ENCODE measurements at regions not wholly inside any gene's neighbourhood (a gene's known extent, or its start where the extent isn't known, plus 50 kb on each side); places are given as distances from the start of the nearest gene placed in this dataset.

DNA sequence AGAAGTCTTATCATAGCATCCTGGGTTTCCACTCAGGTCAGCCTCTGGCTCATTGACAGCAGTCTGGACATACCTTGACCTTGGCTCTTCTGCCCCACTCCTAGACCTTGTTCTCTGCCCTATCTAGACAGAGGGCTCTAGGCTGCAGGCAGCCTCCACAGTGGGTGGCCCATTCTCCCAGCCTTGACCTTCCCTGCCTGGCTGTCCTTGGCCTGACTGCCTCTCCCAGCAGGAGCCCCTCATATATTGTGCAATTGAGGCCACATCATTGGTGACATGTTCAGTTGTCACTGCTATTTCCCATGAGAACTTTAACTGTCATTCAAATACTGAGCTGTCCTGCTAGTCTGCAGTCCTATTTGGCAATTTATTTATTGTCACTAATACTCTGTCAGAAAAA is 503.4 kb downstream of the PLXNA4 start:
- DNase-seq (ENCODE audit: low read depth in 2 of 2) = no peak

DNA sequence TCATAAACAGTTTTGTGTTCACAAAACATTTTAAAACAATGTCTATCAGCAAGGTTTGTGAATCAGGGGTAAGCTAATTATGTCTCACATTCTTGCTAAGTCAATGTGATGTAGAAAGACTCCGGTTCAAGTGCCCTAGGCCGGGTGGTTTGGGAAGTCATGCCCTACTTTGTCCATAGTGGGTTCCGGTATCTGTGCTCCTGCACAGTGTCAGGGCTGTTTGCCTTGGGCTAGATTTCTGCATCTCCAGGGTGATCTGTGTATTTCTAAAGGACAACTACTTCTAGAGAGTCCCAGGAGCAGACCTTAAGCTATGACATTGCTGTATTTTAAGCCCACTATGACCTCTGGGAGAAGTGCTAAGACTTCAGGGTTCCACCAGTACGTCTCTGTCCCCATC is 504.1 kb downstream of the PLXNA4 start:
- DNase-seq (ENCODE audit: low read depth in 2 of 2) = no peak

DNA sequence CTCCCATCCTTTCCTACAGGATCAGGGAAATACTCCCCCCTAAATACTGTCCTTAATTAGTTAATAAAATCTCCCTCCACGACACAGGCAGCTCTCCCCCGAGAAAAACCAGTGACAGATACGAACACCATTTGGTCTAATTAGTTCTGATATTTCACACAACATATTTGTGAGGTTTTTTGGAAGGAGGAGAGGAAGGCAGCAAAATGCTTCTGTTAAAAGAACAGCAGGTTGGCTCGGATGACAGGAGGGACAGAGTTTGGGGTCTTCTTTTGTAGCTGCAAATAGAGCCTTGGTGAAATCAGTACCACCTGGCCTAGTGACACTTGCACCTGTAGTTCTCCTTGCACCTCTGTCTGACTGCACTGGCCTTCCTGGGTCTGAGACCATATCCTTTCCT is 507.0 kb downstream of the PLXNA4 start:
- no peak for DNase-seq (ENCODE audit: low read depth in 2 of 2)

DNA sequence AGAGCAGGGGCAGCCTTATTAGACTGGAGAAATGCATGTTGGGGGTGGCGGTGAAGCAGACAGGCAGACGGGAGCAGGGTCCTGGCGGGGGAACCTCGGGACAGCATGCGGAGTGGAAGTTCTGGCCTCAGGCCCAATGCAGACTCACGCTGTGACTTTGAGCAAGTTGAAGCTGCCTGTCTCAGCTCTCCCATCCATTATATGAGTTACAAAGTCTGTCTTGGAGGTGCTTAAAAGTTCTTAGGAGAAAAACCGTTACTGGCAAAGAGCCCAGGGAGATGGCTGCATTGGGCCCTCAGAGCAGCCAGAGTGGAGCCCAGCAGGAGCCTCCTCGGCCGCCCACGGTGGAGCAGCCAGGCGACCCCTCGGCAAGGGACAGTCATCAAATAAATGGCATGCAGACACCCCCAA is 509.5 kb downstream of the PLXNA4 start:
- no peak for DNase-seq (ENCODE audit: low read depth in 2 of 2)

DNA sequence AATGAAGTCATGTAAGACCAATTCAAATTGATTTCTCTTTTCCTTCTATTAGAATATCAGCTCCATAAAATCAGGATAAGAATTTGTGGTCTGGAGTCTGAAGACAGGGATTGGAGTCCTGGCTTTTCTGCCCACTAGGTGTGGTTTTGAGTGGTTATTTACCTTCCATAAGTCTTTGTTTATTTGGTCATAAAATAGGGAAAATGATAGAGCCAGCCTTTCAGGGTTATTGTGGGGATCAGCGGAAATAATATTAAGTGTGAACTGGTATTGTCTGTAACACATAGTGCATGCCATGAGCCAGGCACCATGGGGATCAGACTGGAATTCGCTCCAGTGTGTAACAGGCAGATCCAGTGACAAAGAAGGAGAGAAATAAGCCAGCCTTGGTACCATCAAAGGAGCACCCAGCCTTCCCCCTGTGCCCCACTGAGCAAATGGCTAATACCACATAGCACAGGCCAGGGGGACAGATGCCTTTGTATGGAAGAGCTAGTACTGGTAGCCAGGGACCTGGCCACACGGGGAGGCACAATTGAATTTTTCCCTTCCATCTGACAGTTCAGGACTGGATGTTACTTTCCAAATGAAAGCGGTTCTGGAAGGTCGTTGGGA is 509.7 kb upstream of the PODXL start:
- DNase-seq (ENCODE audit: low read depth in 2 of 2) = no peak

DNA sequence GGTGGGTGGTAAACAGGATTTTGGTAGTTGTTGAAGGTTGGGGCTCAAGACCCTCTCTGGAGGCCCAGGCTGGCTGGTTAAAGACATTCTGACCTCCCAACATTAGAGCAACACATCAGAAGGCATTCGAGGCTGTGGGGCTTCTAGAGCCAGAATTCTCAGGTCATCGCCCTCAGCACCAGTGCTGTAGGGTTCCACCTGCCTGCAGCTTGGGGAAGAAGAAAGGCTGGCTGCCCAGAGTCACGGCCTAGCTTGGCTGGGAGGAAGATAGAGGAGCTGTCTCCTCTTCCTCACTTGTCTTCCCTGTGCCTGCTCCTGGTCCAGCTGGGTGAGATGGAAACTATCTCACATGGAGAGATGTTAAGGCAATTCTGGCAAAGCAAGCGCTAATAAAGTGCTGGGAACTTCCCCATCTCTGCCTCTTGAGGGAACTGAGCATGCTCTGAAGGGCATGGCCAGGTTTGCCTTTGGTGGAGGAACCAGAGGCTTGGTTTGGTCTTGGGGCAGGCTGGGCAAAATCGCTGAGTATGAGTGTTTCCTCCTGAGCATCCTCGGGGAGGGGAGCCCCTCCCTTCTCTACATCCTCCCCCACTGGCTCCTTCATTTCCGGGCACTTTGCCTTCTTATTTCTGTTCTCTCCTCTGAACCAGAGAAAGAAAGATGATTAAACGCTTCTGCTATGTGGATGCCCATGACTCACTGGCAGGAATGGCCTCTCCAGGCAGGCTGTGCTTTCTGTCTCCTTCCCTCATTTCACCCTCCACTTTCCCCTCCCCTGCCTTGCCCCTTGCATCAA is 509.0 kb upstream of the PODXL start:
- no peak for DNase-seq (ENCODE audit: low read depth in 2 of 2)

DNA sequence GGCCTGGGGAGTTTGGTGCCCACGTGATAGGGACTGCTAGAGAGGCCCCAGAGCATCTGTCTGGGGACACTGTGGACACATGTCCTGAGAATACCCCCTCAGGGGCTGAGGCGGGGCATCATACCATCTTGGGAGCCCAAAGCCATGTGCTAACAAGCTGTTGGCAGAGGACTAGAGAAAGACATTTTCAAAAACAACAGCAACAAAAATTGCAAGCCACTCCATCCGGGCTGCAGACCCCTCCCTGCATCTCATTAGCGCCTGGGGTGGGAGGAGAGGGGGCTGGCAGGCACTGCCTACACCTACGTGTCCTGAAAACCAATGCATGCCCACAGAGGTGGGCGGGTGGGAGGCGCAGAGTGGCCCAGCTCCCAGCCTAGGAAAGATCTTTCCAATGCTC is 507.4 kb upstream of the PODXL start:
- DNase-seq (ENCODE audit: low read depth in 2 of 2) = no peak

DNA sequence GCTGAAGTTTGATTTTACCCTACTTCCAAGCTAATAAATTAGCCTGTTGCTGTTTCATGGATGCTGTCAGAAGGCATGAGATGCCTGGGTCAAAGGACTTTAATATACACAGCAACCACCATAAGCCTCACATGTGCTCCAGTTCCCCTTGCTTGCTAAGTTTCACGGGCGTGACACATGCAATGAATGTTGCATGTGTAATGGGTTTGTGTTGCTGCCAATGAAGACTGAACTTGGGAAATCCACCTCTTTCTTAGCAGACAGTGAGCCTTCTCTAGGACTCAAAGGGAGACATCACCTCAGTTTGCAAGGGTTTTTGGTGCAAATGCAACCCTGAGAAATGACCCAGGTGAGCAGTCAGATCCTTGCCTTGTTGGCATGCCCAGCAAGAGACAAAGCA is 505.5 kb upstream of the PODXL start:
- DNase-seq (ENCODE audit: low read depth in 2 of 2) = no peak

DNA sequence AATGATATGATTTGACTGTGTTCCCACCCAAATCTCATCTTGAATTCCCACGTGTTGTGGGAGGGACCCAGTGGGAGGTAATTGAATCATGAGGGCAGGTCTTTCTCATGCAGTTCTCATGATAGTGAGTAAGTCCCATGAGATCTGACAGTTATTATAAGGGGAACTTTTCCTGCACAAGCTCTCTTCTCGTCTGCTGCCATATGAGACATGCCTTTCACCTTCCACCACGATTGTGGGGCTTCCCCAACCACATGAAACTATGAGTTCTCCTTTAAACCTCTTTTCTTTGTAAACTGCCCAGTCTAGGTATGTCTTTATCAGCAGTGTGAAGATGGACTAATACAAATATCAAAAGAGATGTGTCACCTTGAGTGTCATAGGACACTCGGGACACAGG is 502.7 kb upstream of the PODXL start:
- DNase-seq (ENCODE audit: low read depth in 2 of 2) = no peak

DNA sequence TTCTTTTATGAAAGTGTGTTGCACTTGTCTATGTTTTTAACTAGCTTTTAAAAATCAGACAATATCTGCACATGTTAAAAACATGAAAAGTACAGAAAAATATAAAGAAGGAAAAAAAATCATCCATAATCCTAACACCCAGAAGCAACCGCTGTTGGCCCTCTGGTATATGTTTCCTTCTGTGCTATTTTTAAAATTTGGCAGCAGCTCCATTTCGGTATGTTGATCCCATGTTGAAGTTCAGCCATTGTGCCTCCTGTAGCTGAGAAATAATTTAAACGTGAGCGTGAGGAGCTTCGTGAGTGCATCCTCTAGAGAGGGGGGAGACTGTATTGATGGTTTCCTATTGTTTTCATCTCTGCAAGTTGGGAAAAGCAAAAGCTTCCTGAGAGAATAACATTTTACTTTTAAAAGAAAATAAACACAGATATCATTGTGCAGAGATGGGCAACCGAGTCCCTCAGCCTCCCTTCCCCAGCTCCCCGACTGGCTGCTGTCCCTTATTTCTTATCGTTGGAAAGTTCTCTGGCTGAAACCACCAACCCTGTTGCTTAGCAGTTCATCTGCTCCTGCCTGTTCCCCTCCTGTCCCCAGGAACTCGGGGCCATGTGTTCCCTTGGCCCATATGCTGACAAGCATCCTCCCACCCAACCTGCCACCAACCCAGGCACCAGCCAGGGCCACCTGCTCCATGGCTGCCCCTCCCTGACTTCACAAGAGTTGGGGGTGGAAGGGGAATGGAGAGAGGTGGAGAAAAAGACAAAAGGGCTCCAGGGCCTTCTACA is 499.1 kb upstream of the PODXL start:
- DNase-seq (ENCODE audit: low read depth in 2 of 2) = no peak

DNA sequence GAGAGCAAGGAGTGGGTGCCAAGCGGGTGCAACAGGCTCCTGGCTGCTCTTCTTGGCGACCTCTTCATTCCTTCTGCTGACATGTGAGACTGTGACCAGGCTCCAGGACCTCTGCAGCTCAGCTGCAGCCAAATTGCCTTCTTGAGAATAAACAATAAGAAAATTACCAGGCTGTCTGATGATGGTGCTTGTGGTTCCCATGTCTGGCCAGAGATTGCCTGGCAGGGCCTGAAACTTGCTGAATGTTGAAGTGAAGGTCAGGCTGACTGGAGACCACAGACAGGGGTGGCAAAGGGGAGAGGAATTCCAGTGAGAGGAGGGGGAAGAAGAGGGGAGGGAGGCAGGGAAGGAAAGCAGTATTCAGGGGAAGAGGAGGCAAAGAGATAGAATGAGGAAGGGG is 497.4 kb upstream of the PODXL start:
- no peak for DNase-seq (ENCODE audit: low read depth in 2 of 2)

DNA sequence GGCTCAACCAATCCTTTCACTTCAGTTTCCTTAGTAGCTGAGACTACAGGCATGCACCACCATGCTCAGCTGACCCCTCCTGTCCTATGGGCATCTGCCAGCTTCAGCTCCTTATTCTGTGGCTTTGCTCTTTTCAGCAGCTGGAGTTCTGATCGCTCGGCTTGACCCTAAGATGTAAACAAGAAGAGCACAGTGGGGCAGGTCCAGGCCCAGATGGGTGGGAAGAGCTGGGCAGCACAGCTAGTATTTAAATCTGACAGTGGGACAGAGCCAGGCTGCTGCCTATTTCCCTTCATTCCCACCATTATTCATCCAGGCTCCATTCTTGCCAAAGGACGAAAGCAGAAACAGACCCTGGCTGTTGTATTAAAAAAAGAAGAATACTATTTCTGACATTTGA is 494.9 kb upstream of the PODXL start:
- DNase-seq (ENCODE audit: low read depth in 2 of 2) = no peak

DNA sequence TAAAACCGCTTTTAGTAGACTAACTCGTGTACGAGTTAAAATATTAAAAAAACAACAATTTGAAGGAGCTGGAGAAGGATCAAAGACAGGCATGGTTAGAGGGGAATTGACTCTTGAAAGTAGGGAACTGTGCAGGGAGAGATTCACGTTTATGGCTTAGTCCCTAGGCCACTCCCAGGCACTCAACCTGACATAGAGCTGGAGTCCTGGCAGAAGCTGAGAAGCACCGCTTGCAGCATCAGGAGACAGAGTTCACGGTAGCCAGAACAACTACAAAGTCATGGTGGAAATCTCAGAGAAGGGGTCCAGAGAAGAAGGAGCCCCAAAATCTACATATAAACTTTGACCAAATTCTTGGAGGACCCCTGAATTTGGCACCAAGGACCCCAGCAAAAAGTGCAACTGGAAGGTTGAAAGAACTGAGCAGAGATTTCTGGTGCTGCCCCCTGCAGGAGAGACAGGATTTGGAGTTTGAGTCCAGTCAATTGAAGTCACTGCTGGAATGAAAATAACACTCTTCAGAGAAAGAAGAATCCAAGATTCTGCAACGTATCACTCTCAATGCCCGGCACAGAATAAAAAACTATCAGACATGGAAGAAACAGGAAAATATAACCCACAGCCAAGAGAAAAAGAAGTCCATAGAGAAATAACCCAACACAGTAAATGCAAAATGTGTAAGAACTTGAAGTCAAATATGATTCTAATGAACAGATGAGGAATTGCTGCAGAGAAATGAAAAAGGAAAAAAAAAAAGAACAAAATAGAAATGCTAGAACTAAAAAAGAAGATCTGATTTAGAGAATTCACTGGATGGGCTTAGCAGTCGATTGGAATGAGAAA is 493.3 kb upstream of the PODXL start:
- DNase-seq (ENCODE audit: low read depth in 2 of 2) = peak; percentile 10 to 20

DNA sequence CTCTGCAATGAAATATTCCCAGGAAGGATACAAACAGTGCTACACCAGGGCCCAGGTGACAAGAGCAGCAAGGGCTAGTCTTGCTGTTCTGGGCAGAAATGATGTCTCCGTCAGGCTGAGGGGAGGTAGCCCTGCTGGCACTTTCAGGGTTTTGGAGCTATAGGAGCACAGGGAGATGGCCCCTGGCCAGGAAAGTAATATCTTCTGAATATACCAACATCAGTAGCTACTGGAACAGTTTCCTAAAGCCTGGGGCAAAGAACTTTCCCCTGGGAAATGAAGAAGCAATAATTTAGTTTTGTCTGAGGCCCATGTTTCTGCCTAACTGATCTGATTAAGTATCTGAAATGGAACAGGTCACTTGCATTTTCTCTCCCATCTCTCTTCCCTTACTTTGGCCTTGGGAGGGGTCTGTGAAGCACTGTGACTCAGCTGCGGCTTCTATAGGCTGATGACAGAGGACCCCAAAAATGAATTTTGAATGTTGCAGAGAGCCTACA is 489.1 kb upstream of the PODXL start:
- DNase-seq (ENCODE audit: low read depth in 2 of 2) = no peak

DNA sequence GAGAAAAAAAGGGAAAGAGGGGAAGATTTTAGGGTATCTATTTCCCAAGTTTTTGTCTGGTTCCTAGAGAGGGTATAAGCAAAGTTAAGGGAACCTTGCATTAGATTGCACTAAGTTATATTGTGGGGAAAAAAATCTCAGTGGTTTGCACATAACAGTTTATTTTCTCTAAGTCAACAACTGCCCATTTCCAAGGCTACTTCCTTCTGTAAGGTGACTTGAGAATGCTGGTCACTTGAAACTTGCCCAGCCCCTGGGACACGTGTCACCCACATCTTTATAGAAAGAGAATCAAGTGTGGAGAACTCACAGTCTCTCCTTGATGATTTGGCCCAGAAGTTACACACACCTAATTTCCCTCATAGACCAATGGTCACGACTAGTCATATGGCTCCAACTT is 488.6 kb upstream of the PODXL start:
- DNase-seq (ENCODE audit: low read depth in 2 of 2) = no peak

DNA sequence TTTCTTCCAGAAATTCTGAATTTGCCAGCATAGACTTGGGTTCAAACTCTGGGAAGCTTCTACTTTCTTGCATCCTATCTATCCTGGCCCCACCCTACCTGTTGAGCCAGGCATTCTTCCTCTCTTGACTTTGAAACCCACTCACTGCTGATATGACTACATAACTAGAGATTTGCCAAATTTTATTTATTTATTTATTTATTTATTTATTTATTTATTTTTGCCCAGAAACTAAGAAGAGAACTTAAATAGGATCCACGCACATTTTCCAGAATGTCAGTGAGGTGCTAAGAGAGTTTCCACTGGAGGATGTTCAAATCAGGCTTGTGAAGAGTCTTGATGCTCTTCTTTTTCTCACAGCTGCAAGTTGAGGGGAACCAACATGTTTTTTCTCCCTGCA is 487.8 kb upstream of the PODXL start:
- no peak for DNase-seq (ENCODE audit: low read depth in 2 of 2)

DNA sequence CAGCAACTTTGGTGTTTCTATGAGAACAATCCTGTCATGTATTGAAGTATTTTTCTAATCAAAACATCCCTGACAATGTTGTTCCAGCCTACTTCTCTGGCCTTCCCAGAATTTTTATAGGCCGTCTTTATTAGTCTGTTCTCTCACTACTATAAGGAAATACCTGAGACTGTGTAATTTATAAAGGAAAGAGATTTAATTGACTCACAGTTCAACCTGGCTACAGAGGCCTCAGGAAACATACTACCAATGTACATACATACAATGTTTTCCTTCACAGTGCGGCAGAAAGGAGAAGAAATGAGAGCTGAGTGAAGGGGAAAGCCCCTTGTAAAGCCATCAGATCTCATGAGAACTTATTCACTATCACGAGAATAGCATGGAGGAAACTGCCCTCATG is 484.7 kb upstream of the PODXL start:
- no peak for DNase-seq (ENCODE audit: low read depth in 2 of 2)

DNA sequence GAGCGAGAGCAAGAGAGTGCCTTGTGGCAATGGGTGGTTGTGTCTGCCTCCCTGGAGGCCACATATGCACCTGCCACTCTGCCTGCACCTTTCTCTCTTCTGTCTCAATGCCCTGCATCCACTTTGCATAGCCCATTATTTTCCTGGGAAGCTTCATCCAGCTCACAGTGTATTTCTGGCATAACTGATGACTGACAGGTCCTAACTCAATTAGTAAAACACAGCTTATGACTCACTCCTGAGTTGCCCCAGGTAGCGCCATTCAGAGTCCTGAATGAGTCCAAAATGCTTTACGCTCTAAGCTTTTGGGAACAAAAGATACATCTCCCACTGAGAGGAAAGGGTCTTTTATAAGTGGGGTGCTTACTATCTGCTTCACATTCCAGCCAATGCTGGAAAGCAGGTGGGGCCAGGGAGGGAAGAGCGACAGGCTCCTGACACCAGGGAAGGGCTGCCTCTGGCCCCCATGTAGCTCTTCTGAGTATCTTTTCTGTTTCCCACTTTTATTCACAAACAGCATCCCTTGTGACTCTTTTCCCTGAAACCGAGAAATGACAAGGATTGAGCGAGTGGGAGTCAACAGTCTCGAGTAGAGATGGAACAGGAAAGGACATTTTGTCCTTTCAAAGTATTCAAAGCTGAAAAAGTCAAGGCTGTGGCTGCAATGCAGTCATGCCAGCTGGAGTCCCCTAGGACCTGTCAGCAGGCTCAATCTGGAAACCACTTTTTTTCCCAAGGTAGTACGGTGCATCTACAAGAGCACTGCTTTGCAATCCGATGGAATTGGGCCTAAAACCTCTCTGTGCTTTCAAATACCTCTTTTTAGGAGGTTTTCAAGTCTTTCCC is 479.3 kb upstream of the PODXL start:
- DNase-seq (ENCODE audit: low read depth in 2 of 2) = no peak

DNA sequence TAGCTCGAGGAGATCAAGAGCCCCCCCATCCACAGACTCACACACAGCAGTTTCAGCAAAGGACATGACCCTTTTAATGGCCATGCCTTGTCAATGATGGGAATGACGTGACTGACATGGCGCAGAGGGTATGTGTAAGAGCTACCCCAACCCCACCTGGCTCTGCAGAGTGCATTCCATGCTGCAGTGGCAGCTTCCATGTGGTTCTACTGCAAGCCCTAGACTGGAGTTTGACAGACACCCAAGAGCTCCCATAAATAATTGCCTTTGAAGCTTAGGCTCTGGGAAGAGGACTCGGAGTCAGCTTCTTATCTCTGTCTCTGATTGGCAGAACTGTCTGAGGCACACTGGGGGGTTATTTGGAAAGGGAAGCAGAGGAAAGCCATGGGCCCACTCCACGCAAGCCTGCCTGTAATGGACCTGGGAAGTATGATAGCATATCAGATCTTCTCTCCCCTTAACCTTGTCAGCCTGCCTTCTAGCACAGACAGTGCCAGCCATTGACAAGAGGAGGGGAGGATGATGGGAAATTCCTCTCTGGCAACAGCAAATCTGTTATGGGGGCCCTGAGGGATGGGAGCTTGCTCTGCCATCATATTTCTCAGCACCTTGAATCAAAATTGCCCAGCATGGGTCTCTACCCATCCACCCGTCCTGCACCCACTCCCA is 478.5 kb upstream of the PODXL start:
- no peak for DNase-seq (ENCODE audit: low read depth in 2 of 2)

DNA sequence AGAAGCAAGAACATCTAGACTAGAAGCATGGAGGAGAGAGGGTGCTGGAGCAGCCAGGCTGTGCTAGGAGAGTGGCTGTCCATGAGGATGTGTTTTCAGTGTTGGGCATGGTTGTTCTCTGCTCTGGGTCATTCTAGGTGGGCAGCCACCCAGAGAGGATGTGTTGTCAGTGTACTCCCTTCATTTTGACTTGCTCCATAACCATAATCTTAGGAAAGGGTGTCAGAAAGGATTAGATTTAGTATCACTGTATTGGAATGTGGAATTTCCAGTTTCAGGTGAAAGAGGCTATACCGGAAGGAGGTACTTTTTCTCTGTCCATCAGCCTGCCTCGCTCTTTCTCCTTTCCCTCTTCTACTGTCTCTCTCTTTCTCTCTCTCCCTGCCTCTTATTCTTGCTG is 474.5 kb upstream of the PODXL start:
- DNase-seq (ENCODE audit: low read depth in 2 of 2) = no peak
